SJCRH30 (cell line): ENCODE measurements at regions not wholly inside any gene's neighbourhood (a gene's known extent, or its start where the extent isn't known, plus 50 kb on each side); places are given as distances from the start of the nearest gene placed in this dataset.
"Not testable (repeated sequence)": the region's sequence is repeated elsewhere in the genome, so short reads cannot be mapped to it uniquely, and the experiment has no call there.

Experiments
- DNase-seq, 2 experiments: peaks; one replicate each; pipeline ENCODE4 v3.0.0-alpha.2; 2015 to 2020
- H3K27ac ChIP-seq: fragments of 250-450 bp; sonication (Bioruptor Pico); 2 replicates; pipeline ENCODE4 v1.5.1; 2020; ENCODE audit warnings: mild to moderate bottlenecking, moderate library complexity
- H3K27me3 ChIP-seq: fragments of 250-450 bp; sonication (Bioruptor Pico); 2 replicates; pipeline ENCODE4 v1.5.1; 2020; ENCODE audit warnings: mild to moderate bottlenecking, moderate library complexity
- H3K36me3 ChIP-seq: fragments of 250-450 bp; sonication (Bioruptor Pico); 2 replicates; pipeline ENCODE4 v1.5.1; 2020; ENCODE audit warnings: mild to moderate bottlenecking, moderate library complexity
- H3K4me1 ChIP-seq: fragments of 250-450 bp; sonication (Bioruptor Pico); 2 replicates; pipeline ENCODE4 v1.5.1; 2020; ENCODE audit warnings: mild to moderate bottlenecking, moderate library complexity
- H3K4me3 ChIP-seq: fragments of 250-450 bp; sonication (Bioruptor Pico); 2 replicates; pipeline ENCODE4 v1.5.1; 2020; ENCODE audit warnings: mild to moderate bottlenecking, moderate library complexity
- H3K9me3 ChIP-seq: fragments of 250-450 bp; sonication (Bioruptor Pico); replicated peaks from 2 replicates; pipeline ENCODE4 v1.5.1; 2020; ENCODE audit warnings: mild to moderate bottlenecking, moderate library complexity

GRCh38 chr5:112574536-112574935, 155.5 kb upstream of the EPB41L4A start:
- Histone ChIP-seq H3K4me3 (no peak overlapping the region), H3K27me3 (no peaks in the 10 kb centered on the region), H3K4me1 (no peaks in the 10 kb centered on the region), H3K9me3 (no peaks in the 10 kb centered on the region), H3K36me3 (no peaks in the 10 kb centered on the region), H3K27ac (no peak overlapping the region)
- no peak for DNase-seq

GRCh38 chr5:112576298-112576925, 157.3 kb upstream of the EPB41L4A start:
- no peaks in the 10 kb centered on the region for H3K36me3 ChIP-seq
- H3K4me3 ChIP-seq, result no peak overlapping the region
- H3K9me3 ChIP-seq, result no peaks in the 10 kb centered on the region
- DNase-seq, result no peak
- no peaks in the 10 kb centered on the region for H3K4me1 ChIP-seq
- H3K27me3 ChIP-seq, result no peaks in the 10 kb centered on the region
- no peak overlapping the region for H3K27ac ChIP-seq

- H3K4me3 ChIP-seq, result no peak overlapping the region
- H3K27ac ChIP-seq, result no peak overlapping the region
- no peak for DNase-seq
- H3K4me1 ChIP-seq, result no peaks in the 10 kb centered on the region
- H3K9me3 ChIP-seq, result no peaks in the 10 kb centered on the region
- no peaks in the 10 kb centered on the region for H3K36me3 ChIP-seq
- no peaks in the 10 kb centered on the region for H3K27me3 ChIP-seq
Observed at GRCh38 chr5:112579599-112580170, 158.0 kb upstream of the APC start.

- Histone ChIP-seq H3K4me1 (no peaks in the 10 kb centered on the region), H3K36me3 (no peaks in the 10 kb centered on the region), H3K27ac (no peak overlapping the region), H3K9me3 (no peaks in the 10 kb centered on the region), H3K27me3 (no peaks in the 10 kb centered on the region), H3K4me3 (no peak overlapping the region)
- no peak for DNase-seq
Observed at GRCh38 chr5:112581811-112582320, 155.8 kb upstream of the APC start.

- DNase-seq, result peak; percentile 13 to 45
- no peak overlapping the region for H3K27ac ChIP-seq
- no peaks in the 10 kb centered on the region for H3K36me3 ChIP-seq
- no peak overlapping the region for H3K4me3 ChIP-seq
- H3K27me3 ChIP-seq, result no peaks in the 10 kb centered on the region
- no peaks in the 10 kb centered on the region for H3K9me3 ChIP-seq
- no peaks in the 10 kb centered on the region for H3K4me1 ChIP-seq
Observed at GRCh38 chr5:112583166-112583565, 154.5 kb upstream of the APC start.

- Histone ChIP-seq H3K9me3 (no peaks in the 10 kb centered on the region), H3K4me3 (no peak overlapping the region), H3K4me1 (no peaks in the 10 kb centered on the region), H3K27ac (no peak overlapping the region), H3K36me3 (no peaks in the 10 kb centered on the region), H3K27me3 (no peaks in the 10 kb centered on the region)
- DNase-seq, result no peak
Observed at GRCh38 chr5:112584781-112585180, 152.9 kb upstream of the APC start.

DNA sequence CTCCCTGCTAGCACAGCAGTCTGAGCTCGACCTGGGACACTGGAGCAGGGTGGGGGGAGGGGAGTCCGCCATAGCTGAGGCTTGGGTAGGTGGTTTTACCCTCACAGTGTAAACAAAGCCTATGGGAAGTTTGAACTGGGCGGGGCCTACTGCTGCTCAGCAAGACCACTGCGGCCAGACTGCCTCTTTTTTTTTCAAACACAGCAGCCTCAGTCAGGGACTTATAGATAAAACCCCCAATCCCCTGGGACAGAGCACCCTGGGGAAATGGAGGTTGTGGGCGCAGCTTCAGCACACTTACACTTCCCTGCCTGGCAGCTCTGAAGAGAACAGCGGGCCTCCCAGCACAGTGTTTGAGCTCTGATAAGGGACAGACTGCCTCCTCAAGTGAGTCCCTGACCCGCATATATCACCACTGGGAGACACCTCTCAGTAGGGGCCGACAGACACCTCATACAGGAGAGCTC, 151.1 kb upstream of the APC start:
- Histone ChIP-seq H3K4me3 (no peak overlapping the region), H3K36me3 (no peaks in the 10 kb centered on the region), H3K4me1 (no peaks in the 10 kb centered on the region), H3K9me3 (no peaks in the 10 kb centered on the region; the same call in 1 of the 2 replicates), H3K27me3 (no peaks in the 10 kb centered on the region), H3K27ac (no peak overlapping the region)
- peak in 1 of 2 experiments; percentile 12 for DNase-seq

DNA sequence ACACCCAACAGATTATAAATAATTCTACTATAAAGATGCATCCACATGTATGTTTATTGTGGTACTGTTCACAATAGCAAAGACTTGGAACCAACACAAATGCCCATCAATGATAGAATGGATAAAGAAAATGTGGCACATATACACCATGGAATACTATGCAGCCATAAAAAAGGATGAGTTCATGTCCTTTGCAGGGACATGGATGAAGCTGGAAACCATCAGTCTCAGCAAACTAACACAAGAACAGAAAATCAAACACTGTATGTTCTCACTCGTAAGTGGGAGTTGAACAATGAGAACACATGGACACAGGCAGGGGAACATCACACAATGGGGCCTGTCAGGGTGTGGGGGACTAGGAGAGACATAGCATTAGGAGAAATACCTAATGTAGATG, 146.8 kb upstream of the APC start:
- not testable (repeated sequence) for H3K27ac ChIP-seq, H3K9me3 ChIP-seq, H3K36me3 ChIP-seq, H3K27me3 ChIP-seq, H3K4me3 ChIP-seq, DNase-seq, H3K4me1 ChIP-seq

- Histone ChIP-seq H3K27ac (no peak overlapping the region), H3K27me3 (peaks cover 4% of the 10 kb centered on the region; the same call in 1 of the 2 replicates), H3K4me3 (no peak overlapping the region), H3K4me1 (no peaks in the 10 kb centered on the region), H3K36me3 (no peaks in the 10 kb centered on the region), H3K9me3 (no peaks in the 10 kb centered on the region; the same call in 1 of the 2 replicates)
- no peak for DNase-seq
Observed at GRCh38 chr5:112594095-112594850, 143.4 kb upstream of the APC start.

DNA sequence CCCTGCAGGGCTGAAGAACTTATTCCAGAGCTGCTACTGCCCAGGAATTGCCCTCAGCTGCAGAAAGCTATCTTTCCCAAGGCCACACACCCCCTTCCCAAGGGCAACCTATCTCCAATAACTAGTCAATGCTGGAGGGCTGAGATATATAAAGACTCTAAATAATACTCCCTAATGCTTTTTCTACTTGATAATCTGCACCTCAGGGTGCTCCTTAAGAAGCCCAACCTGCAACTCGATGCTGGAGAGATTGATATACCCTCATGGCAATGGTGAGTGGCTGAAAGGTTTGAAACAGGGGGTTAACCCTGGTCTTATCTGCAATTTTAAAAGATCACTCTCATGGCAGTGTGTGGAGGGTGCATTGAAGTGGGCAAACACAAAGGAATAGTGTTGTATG, 142.7 kb upstream of the APC start:
- Histone ChIP-seq H3K27me3 (peaks cover 4% of the 10 kb centered on the region; the same call in 1 of the 2 replicates), H3K4me3 (no peak overlapping the region), H3K9me3 (no peaks in the 10 kb centered on the region; the same call in 1 of the 2 replicates), H3K36me3 (no peaks in the 10 kb centered on the region), H3K4me1 (no peaks in the 10 kb centered on the region), H3K27ac (no peak overlapping the region)
- no peak for DNase-seq

GRCh38 chr5:112597831-112598230, 139.9 kb upstream of the APC start:
- Histone ChIP-seq H3K27me3 (peaks cover 4% of the 10 kb centered on the region; the same call in 1 of the 2 replicates), H3K36me3 (no peaks in the 10 kb centered on the region)

GRCh38 chr5:112600510-112600909, 137.2 kb upstream of the APC start:
- DNase-seq, H3K27me3 ChIP-seq, H3K4me1 ChIP-seq, H3K4me3 ChIP-seq, H3K36me3 ChIP-seq, H3K9me3 ChIP-seq, H3K27ac ChIP-seq: not testable (repeated sequence)

More at GRCh38 chr5:112597831-112598230, 139.9 kb upstream of the APC start:
- Histone ChIP-seq H3K4me1 (no peaks in the 10 kb centered on the region), H3K27ac (no peak overlapping the region), H3K4me3 (no peak overlapping the region), H3K9me3 (no peaks in the 10 kb centered on the region)
- no peak for DNase-seq

DNA sequence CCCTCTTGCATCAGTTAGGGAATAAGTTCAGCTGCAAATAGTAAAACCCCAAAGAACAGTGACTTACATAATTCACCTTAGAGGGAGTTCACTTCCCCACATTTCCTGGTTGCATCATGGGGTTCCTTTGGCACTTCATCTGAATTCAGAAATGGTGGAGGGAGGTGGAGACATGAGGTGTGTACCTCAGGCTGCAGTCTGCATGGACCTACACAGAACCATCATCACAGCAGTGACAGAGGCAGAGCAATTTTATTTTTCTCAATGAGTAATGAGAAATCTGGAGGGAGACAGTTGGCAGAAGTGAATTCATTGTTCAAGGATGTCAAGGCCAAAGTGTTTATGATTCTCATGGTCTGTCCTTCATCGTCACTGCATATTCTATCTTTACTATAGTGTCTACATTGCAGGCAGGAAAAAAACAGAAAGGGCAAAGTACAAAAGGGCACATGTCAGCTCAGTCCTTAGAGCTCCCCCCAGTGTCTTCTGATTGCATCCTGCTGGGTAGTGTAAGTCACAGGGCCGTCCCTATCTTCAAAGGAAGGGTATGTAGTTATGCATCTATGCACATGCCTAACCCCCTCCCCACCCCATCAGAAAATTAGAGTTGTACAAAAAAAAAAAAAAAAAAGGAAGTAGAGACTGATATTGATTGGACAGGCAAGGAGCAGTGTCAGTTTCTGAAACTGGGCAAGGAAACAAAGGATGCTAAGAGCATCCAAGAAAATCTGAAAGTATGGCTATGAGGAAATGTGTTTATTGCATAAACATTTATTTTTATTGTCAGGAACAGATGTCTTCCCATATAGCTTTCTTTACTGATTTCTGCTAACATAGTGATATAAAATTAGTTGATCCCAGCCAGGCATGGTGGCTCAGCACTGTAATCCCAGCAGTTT, 132.7 kb upstream of the APC start:
- Histone ChIP-seq H3K4me3 (no peak overlapping the region), H3K9me3 (no peaks in the 10 kb centered on the region), H3K4me1 (no peaks in the 10 kb centered on the region), H3K27me3 (no peaks in the 10 kb centered on the region), H3K27ac (no peak overlapping the region), H3K36me3 (no peaks in the 10 kb centered on the region)
- peak in 1 of 2 experiments; percentile 14 for DNase-seq

- no peaks in the 10 kb centered on the region; the same call in 1 of the 2 replicates for H3K27me3 ChIP-seq
- H3K36me3 ChIP-seq, result no peaks in the 10 kb centered on the region
- DNase-seq, result no peak
- no peak overlapping the region for H3K27ac ChIP-seq
- H3K4me3 ChIP-seq, result no peak overlapping the region
- H3K9me3 ChIP-seq, result no peaks in the 10 kb centered on the region
- H3K4me1 ChIP-seq, result no peaks in the 10 kb centered on the region
Observed at GRCh38 chr5:112608975-112609374, 128.7 kb upstream of the APC start.
